Neural cell (in vitro differentiated cells): ENCODE measurements at regions not wholly inside any gene's neighbourhood (a gene's known extent, or its start where the extent isn't known, plus 50 kb on each side); places are given as distances from the start of the nearest gene placed in this dataset.

ENCODE experiments used
- H2AFZ ChIP-seq: fragments of 200-600, 300-800 bp; sonication (generic), shearing (Covaris generic); 2 replicates; pipeline ENCODE4 v1.6.0; 2014; ENCODE audit warnings: low read depth, mild to moderate bottlenecking, antibody characterized with exemption, low read length, moderate library complexity
- H3F3A ChIP-seq: fragments of 200-600 bp; shearing (Covaris generic); 2 replicates; pipeline ENCODE4 v1.6.1; 2016; ENCODE audit warnings: mild to moderate bottlenecking, moderate library complexity, mixed read lengths, antibody characterized with exemption, low read length; ENCODE audit not compliant: insufficient read depth, poor library complexity, severe bottlenecking
- H3K27ac ChIP-seq: fragments of 200-600, 300-800 bp; sonication (generic), shearing (Covaris generic); 2 replicates; pipeline ENCODE4 v1.5.1; 2014; ENCODE audit warnings: mild to moderate bottlenecking, low read length, moderate library complexity
- H3K27me3 ChIP-seq: fragments of 300-800, 200-600 bp; sonication (generic), shearing (Covaris generic); 2 replicates; pipeline ENCODE4 v1.6.0; 2014; ENCODE audit warnings: mild to moderate bottlenecking, low read depth, low read length, moderate library complexity; ENCODE audit not compliant: insufficient read depth
- H3K36me3 ChIP-seq: fragments of 300-800, 200-600 bp; sonication (generic), shearing (Covaris generic); 2 replicates; pipeline ENCODE4 v1.5.1; 2014; ENCODE audit warnings: mild to moderate bottlenecking, antibody characterized with exemption, low read length, moderate library complexity; ENCODE audit not compliant: insufficient read depth
- H3K4me2 ChIP-seq: fragments of 300-800, 200-600 bp; sonication (generic), shearing (Covaris generic); 2 replicates; pipeline ENCODE4 v1.6.0; 2014; ENCODE audit warnings: mild to moderate bottlenecking, low read length
- H3K4me3 ChIP-seq: fragments of 300-800, 200-600 bp; sonication (generic), shearing (Covaris generic); 2 replicates; pipeline ENCODE4 v1.5.1; 2014; ENCODE audit warnings: mild to moderate bottlenecking, low read length, moderate library complexity
- H3K79me2 ChIP-seq: fragments of 200-600 bp; shearing (Covaris generic); replicated peaks from 2 replicates; pipeline ENCODE4 v1.6.0; 2014; ENCODE audit warnings: mild to moderate bottlenecking, low read length, moderate library complexity; ENCODE audit not compliant: insufficient read depth
- H3K9ac ChIP-seq: fragments of 300-800, 200-600 bp; sonication (generic), shearing (Covaris generic); 2 replicates; pipeline ENCODE4 v1.6.1; 2016; ENCODE audit warnings: mild to moderate bottlenecking, low read length, mixed read lengths
- H3K9me2 ChIP-seq: fragments of 200-600 bp; shearing (Covaris generic); 2 replicates; pipeline ENCODE4 v1.6.1; 2016; ENCODE audit warnings: mild to moderate bottlenecking, low read length, mixed read lengths; ENCODE audit not compliant: insufficient read depth
- H3K9me3 ChIP-seq: fragments of 200-600, 300-800 bp; sonication (generic), shearing (Covaris generic); 2 replicates; pipeline ENCODE4 v1.6.1; 2016; ENCODE audit warnings: mild to moderate bottlenecking, mixed run types, low read length, moderate library complexity, mixed read lengths
- H4K20me1 ChIP-seq: fragments of 200-600 bp; shearing (Covaris generic); 2 replicates; pipeline ENCODE4 v1.6.1; 2016; ENCODE audit warnings: mild to moderate bottlenecking, mixed run types; ENCODE audit not compliant: insufficient read depth
- EP300 ChIP-seq: fragments of 450-650 bp; conservative IDR thresholded peaks from 2 replicates; pipeline ENCODE4 v1.6.1; 2014; ENCODE audit warnings: antibody characterized with exemption, mild to moderate bottlenecking, moderate library complexity; ENCODE audit not compliant: poor library complexity, severe bottlenecking
- EZH2 ChIP-seq: fragments of 200-600, 300-800 bp; shearing (Covaris generic), sonication (generic); IDR thresholded peaks from 2 replicates; pipeline ENCODE4 v1.6.1; 2014; ENCODE audit warnings: antibody characterized with exemption, low read length, borderline replicate concordance, mild to moderate bottlenecking; ENCODE audit not compliant: insufficient read depth, poor library complexity, severe bottlenecking
- MXI1 ChIP-seq: fragments of 450-650 bp; conservative IDR thresholded peaks from 2 replicates; pipeline ENCODE4 v1.6.1; 2014; ENCODE audit warnings: antibody characterized with exemption, mild to moderate bottlenecking; ENCODE audit not compliant: poor library complexity, severe bottlenecking
- POLR2AphosphoS5 ChIP-seq: IDR thresholded peaks from 2 replicates; pipeline ENCODE4 v1.6.1; 2012
- RAD21 ChIP-seq: fragments of 450-650 bp; conservative IDR thresholded peaks from 2 replicates; pipeline ENCODE4 v1.6.1; 2014; ENCODE audit warnings: antibody characterized with exemption, mild to moderate bottlenecking, moderate library complexity
- SMC3 ChIP-seq: fragments of 450-650 bp; conservative IDR thresholded peaks from 2 replicates; pipeline ENCODE4 v1.6.1; 2014; ENCODE audit warnings: antibody characterized with exemption, mild to moderate bottlenecking, moderate library complexity; ENCODE audit not compliant: poor library complexity
- TAF1 ChIP-seq: IDR thresholded peaks from 2 replicates; pipeline ENCODE4 v1.6.1; 2012; ENCODE audit warnings: low read depth
- TF ChIP-seq, protein P1 (sequence below): fragments of 450-650 bp; IDR thresholded peaks from 2 replicates; pipeline ENCODE4 v1.5.1; 2014; ENCODE audit warnings: antibody characterized with exemption, mild to moderate bottlenecking, moderate library complexity; ENCODE audit not compliant: poor library complexity, severe bottlenecking
- TF ChIP-seq, protein P2 (sequence below): IDR thresholded peaks from 2 replicates; pipeline ENCODE4 v1.6.1; 2012; ENCODE audit warnings: borderline replicate concordance

- Histone ChIP-seq H3K4me3 (peak overlapping the region; percentile 42), H3K27ac (no peak overlapping the region)
These were observed 63.4 kb downstream of the NUDT10 start for GRCh38 chrX:51395810-51396728.

GRCh38 chrX:51395480-51395809 is 62.8 kb downstream of the NUDT10 start:
- Histone ChIP-seq H2AFZ (no peak overlapping the region), H3K4me2 (no peak overlapping the region), H3K79me2 (no peaks in the 10 kb centered on the region), H3K4me3 (no peak overlapping the region), H3K9me3 (no peaks in the 10 kb centered on the region), H3K36me3 (no peaks in the 10 kb centered on the region), H3K9me2 (no peaks in the 10 kb centered on the region), H3K27me3 (no peaks in the 10 kb centered on the region), H3K9ac (no peak overlapping the region), H3F3A (no peaks in the 10 kb centered on the region), H3K27ac (no peak overlapping the region), H4K20me1 (no peaks in the 10 kb centered on the region)
- no peak for TF ChIP-seq EP300
- TF ChIP-seq EZH2 = no peak
- TF ChIP-seq, protein P1, sequence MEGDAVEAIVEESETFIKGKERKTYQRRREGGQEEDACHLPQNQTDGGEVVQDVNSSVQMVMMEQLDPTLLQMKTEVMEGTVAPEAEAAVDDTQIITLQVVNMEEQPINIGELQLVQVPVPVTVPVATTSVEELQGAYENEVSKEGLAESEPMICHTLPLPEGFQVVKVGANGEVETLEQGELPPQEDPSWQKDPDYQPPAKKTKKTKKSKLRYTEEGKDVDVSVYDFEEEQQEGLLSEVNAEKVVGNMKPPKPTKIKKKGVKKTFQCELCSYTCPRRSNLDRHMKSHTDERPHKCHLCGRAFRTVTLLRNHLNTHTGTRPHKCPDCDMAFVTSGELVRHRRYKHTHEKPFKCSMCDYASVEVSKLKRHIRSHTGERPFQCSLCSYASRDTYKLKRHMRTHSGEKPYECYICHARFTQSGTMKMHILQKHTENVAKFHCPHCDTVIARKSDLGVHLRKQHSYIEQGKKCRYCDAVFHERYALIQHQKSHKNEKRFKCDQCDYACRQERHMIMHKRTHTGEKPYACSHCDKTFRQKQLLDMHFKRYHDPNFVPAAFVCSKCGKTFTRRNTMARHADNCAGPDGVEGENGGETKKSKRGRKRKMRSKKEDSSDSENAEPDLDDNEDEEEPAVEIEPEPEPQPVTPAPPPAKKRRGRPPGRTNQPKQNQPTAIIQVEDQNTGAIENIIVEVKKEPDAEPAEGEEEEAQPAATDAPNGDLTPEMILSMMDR = no peak
- no peak for TF ChIP-seq MXI1
- TF ChIP-seq POLR2AphosphoS5 = no peak

More at GRCh38 chrX:51395810-51396728, 63.4 kb downstream of the NUDT10 start:
- Histone ChIP-seq H3F3A (no peaks in the 10 kb centered on the region), H3K36me3 (no peaks in the 10 kb centered on the region), H4K20me1 (no peaks in the 10 kb centered on the region), H3K9me2 (no peaks in the 10 kb centered on the region), H3K9me3 (no peaks in the 10 kb centered on the region), H2AFZ (no peak overlapping the region), H3K9ac (no peak overlapping the region), H3K4me2 (no peak overlapping the region), H3K27me3 (no peaks in the 10 kb centered on the region), H3K79me2 (no peaks in the 10 kb centered on the region)
- TF ChIP-seq EZH2 (no peak), EP300 (no peak), MXI1 (no peak), TAF1 (no peak), POLR2AphosphoS5 (no peak), RAD21 (no peak), SMC3 (no peak)
- TF ChIP-seq, protein P2, sequence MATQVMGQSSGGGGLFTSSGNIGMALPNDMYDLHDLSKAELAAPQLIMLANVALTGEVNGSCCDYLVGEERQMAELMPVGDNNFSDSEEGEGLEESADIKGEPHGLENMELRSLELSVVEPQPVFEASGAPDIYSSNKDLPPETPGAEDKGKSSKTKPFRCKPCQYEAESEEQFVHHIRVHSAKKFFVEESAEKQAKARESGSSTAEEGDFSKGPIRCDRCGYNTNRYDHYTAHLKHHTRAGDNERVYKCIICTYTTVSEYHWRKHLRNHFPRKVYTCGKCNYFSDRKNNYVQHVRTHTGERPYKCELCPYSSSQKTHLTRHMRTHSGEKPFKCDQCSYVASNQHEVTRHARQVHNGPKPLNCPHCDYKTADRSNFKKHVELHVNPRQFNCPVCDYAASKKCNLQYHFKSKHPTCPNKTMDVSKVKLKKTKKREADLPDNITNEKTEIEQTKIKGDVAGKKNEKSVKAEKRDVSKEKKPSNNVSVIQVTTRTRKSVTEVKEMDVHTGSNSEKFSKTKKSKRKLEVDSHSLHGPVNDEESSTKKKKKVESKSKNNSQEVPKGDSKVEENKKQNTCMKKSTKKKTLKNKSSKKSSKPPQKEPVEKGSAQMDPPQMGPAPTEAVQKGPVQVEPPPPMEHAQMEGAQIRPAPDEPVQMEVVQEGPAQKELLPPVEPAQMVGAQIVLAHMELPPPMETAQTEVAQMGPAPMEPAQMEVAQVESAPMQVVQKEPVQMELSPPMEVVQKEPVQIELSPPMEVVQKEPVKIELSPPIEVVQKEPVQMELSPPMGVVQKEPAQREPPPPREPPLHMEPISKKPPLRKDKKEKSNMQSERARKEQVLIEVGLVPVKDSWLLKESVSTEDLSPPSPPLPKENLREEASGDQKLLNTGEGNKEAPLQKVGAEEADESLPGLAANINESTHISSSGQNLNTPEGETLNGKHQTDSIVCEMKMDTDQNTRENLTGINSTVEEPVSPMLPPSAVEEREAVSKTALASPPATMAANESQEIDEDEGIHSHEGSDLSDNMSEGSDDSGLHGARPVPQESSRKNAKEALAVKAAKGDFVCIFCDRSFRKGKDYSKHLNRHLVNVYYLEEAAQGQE = no peak
- TF ChIP-seq, protein P1 = no peak
